ENCODE measurements at regions not wholly inside any gene's neighbourhood (a gene's known extent, or its start where the extent isn't known, plus 50 kb on each side); places are given as distances from the start of the nearest gene placed in this dataset.

GRCh38 chr17:70296456-70296855 lies 127.1 kb downstream of the KCNJ2 start:
- peaks cover 3% of the 10 kb centered on the region for H3K4me1 ChIP-seq (ENCODE audit: control insufficient read depth, extremely low read depth, insufficient read depth, low read length)
- no peaks in the 10 kb centered on the region for H3K36me3 ChIP-seq (ENCODE audit: control insufficient read depth in 2 of 2, extremely low read depth in 1 of 2, insufficient read depth in 2 of 2, low read length in 2 of 2)
- DNase-seq (ENCODE audit: low read depth, low spot score) (no peak), FAIRE-seq (no peak)
- no peak overlapping the region for H3K9ac ChIP-seq (ENCODE audit: control insufficient read depth, extremely low read depth, insufficient read depth, low read length)
- H3K9me3 ChIP-seq (ENCODE audit: control insufficient read depth, low read depth, low read length), result peaks cover 1% of the 10 kb centered on the region
- TF ChIP-seq CTCF (optimal IDR thresholded peaks at IDR 0.05 in 1 of 3, IDR thresholded peaks at IDR 0.05 in 1 of 3, conservative IDR thresholded peaks at IDR 0.05 in 1 of 3; ENCODE audit: extremely low read depth in 1 of 3, insufficient read depth in 2 of 3, low read length in 3 of 3) (no peak), EZH2 (IDR thresholded peaks at IDR 0.05; ENCODE audit: low read length) (no peak)
- no peaks in the 10 kb centered on the region for H3K27me3 ChIP-seq (ENCODE audit: control insufficient read depth, extremely low read depth, insufficient read depth, low read length)
- no peaks in the 10 kb centered on the region for H3K9me1 ChIP-seq (ENCODE audit: control insufficient read depth, extremely low read depth, insufficient read depth, low read length)
- no peak overlapping the region for H3K27ac ChIP-seq (ENCODE audit: control insufficient read depth, insufficient read depth, low read length)
- dilution Hi-C loops (cut with MboI; ENCODE audit: extremely low pct_ligation_motif_present, low sequenced_read_pairs), result no loop called here
- H3K4me3 ChIP-seq (ENCODE audit: control insufficient read depth in 2 of 3, extremely low read depth in 1 of 3, insufficient read depth in 2 of 3, low read depth in 1 of 3, low read length in 3 of 3), result no peak overlapping the region
- H2AFZ ChIP-seq (ENCODE audit: control insufficient read depth, low read length), result no peak overlapping the region
- no peak overlapping the region for H3K4me2 ChIP-seq (ENCODE audit: control insufficient read depth, extremely low read depth, insufficient read depth, low read depth, low read length)
- no peaks in the 10 kb centered on the region for H3K79me2 ChIP-seq (ENCODE audit: control insufficient read depth, insufficient read depth, low read length)
- no peaks in the 10 kb centered on the region for H4K20me1 ChIP-seq (ENCODE audit: control insufficient read depth, extremely low read depth, insufficient read depth, low read length)

- no peak overlapping the region for H3K4me3 ChIP-seq (ENCODE audit: control insufficient read depth in 2 of 3, extremely low read depth in 1 of 3, insufficient read depth in 2 of 3, low read depth in 1 of 3, low read length in 3 of 3)
- no peaks in the 10 kb centered on the region for H3K36me3 ChIP-seq (ENCODE audit: control insufficient read depth in 2 of 2, extremely low read depth in 1 of 2, insufficient read depth in 2 of 2, low read length in 2 of 2)
- no peak overlapping the region for H3K27ac ChIP-seq (ENCODE audit: control insufficient read depth, insufficient read depth, low read length)
- H2AFZ ChIP-seq (ENCODE audit: control insufficient read depth, low read length), result no peak overlapping the region
- no peak overlapping the region for H3K9ac ChIP-seq (ENCODE audit: control insufficient read depth, extremely low read depth, insufficient read depth, low read length)
- no peak overlapping the region for H3K4me2 ChIP-seq (ENCODE audit: control insufficient read depth, extremely low read depth, insufficient read depth, low read depth, low read length)
- no peak for TF ChIP-seq CTCF (optimal IDR thresholded peaks at IDR 0.05 in 1 of 3, IDR thresholded peaks at IDR 0.05 in 1 of 3, conservative IDR thresholded peaks at IDR 0.05 in 1 of 3; ENCODE audit: extremely low read depth in 1 of 3, insufficient read depth in 2 of 3, low read length in 3 of 3)
- TF ChIP-seq EZH2 (IDR thresholded peaks at IDR 0.05; ENCODE audit: low read length), result no peak
- H4K20me1 ChIP-seq (ENCODE audit: control insufficient read depth, extremely low read depth, insufficient read depth, low read length), result no peaks in the 10 kb centered on the region
- H3K79me2 ChIP-seq (ENCODE audit: control insufficient read depth, insufficient read depth, low read length), result no peaks in the 10 kb centered on the region
- no peaks in the 10 kb centered on the region for H3K9me1 ChIP-seq (ENCODE audit: control insufficient read depth, extremely low read depth, insufficient read depth, low read length)
- dilution Hi-C loops (cut with MboI; ENCODE audit: extremely low pct_ligation_motif_present, low sequenced_read_pairs), result no loop called here
- H3K27me3 ChIP-seq (ENCODE audit: control insufficient read depth, extremely low read depth, insufficient read depth, low read length), result no peaks in the 10 kb centered on the region
- FAIRE-seq (no peak), DNase-seq (ENCODE audit: low read depth, low spot score) (no peak)
- H3K4me1 ChIP-seq (ENCODE audit: control insufficient read depth, extremely low read depth, insufficient read depth, low read length), result peaks cover 3% of the 10 kb centered on the region
- peaks cover 1% of the 10 kb centered on the region for H3K9me3 ChIP-seq (ENCODE audit: control insufficient read depth, low read depth, low read length)
Measured at GRCh38 chr17:70297397-70297796, 128.1 kb downstream of the KCNJ2 start.

Measured in keratinocyte (primary cell).